Amniotic epithelial cell (primary cell): ENCODE measurements at regions not wholly inside any gene's neighbourhood (a gene's known extent, or its start where the extent isn't known, plus 50 kb on each side); places are given as distances from the start of the nearest gene placed in this dataset.

Experiments used
- DNase-seq: peaks from one replicate; pipeline ENCODE4 v3.0.0-alpha.2; 2010; ENCODE audit warnings: low read depth

- DNase-seq, result no peak
Observed at GRCh38 chr7:124692425-124692824, 73.2 kb downstream of the GPR37 start.

GRCh38 chr7:124690840-124691239 lies 74.8 kb downstream of the GPR37 start:
- DNase-seq, result no peak

GRCh38 chr7:124689931-124690330 lies 75.7 kb downstream of the GPR37 start:
- DNase-seq, result no peak

DNA sequence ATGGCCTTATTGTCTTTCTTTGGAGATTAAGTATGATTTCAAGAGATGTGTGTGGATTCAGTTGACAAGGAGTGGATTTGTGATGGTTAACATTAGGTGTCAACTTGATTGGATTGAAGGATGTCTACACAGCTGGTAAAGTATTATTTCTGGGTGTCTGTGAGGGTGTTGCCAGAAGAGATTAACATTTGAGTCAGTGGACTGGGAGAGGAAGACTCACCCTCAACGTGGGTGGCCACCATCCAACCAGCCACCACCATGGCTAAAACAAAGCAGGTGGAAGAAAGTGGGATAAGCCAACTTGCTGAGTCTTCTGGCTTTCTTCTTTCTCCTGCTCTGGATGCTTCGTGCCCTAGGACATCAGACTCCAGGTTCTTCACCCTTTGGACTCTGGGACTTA lies 76.1 kb downstream of the GPR37 start:
- DNase-seq, result no peak

GRCh38 chr7:124688991-124689390 lies 76.6 kb downstream of the GPR37 start:
- no peak for DNase-seq

DNA sequence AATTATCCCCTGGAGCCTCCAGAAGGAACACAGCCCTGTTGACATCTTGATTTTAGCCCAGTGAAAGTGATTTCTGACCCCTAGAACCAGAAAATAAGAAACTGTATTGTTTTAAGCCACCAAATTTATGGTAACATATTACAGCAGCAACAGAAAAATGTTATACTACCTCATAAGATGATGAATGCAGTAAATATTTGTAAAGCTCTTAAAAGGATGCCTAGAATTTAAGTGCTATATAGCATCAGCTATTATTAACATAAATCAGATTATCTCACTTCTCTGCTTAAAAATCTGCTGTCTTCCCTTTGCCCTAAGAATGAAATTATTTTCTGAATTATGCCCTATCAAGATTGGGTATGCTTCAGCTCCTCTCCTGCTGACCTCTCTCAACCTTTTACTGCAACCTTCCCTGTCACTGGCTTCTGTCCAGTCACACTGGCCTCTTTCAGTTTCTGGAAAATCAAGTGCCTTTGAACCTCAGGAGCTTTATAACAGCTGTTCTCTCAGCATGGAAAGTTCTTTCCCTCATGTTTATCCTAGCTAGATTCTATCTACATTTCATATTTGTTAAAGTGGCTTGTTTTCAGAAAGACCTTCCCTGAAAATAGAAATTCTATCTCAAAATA lies 78.9 kb downstream of the GPR37 start:
- no peak for DNase-seq

DNA sequence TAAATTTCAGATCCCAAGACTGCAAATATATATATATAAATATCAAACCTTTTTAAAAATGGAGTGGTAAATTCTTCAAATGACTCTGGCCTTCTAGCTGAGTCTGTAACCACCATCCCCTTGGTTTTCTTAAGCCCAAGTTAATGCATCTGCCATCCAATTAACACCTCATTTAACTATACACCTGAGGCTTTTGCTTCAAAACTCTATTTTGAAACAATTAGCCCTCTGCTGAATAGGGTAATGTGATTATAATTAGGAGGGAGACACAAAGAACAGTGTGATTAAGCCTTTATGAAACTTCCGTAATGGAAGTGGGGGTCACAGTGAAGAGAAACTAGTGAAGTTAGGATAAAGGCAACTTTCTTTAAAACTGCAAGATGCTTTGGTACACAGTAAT lies 83.6 kb downstream of the GPR37 start:
- no peak for DNase-seq

- DNase-seq, result no peak
Observed at GRCh38 chr7:124680304-124680703, 85.3 kb downstream of the GPR37 start.

GRCh38 chr7:124679586-124680225 lies 85.9 kb downstream of the GPR37 start:
- no peak for DNase-seq

GRCh38 chr7:124679146-124679545 lies 86.4 kb downstream of the GPR37 start:
- no peak for DNase-seq

DNA sequence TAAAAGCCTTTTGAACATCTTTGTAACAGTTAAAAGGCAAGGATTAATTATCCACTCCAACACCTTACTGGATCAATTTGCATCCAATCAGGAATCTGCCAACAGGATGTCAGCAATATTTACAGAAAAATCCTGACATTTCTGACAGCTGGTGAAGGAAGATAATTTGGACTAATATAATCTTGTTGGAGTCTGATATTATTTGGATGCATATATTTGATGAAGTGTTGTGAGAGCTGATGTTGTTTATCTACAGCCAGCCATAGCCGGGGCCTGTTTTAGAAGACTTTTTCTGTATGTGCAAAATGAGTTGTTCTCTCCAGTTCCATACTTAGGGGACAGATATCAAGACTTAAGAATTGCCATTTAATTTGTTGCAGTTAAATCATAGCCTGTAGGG lies 91.1 kb downstream of the GPR37 start:
- DNase-seq, result no peak

- no peak for DNase-seq
Observed at GRCh38 chr7:124672011-124672410, 93.6 kb downstream of the GPR37 start.

GRCh38 chr7:124667312-124668153 lies 98.1 kb downstream of the GPR37 start:
- DNase-seq, result peak; percentile 6

DNA sequence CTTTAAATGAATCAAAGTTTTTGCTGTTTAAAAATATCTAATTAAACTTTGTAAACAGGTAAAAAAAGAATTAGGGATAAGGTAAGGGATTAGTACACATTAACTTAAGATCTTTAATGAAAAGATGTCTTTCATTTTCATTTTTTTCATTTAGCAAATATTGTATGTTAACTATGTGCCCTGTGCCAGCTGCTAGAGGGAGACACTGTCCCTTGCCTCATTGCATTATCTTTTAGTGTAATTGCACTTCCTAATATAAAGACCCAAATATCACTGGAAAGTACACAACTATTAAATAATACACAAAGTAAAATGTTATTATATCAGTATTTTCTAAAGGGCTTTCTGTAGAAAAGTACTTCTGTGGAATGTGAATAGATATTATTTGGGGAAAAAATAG lies 102.7 kb downstream of the GPR37 start:
- no peak for DNase-seq

GRCh38 chr7:124662372-124662771 lies 103.2 kb downstream of the GPR37 start:
- DNase-seq, result no peak

DNA sequence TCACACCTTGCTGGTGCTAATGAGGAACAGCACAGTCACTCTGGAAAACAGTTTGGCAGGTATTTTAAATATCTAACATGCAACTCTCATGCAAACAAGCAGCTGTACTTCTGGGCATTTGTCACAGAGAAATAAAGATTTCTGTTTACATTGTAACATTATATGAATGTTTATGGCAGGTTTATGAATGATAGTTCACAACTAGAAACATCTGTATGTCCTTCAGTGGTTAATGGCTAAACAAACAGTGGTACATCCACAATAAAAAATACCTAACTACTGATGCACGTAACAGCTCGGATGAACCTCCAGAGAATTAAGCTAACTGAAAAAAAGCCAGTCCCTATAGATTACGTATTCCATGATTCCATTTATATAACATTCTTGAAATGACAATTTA lies 109.6 kb downstream of the GPR37 start:
- DNase-seq, result no peak

DNA sequence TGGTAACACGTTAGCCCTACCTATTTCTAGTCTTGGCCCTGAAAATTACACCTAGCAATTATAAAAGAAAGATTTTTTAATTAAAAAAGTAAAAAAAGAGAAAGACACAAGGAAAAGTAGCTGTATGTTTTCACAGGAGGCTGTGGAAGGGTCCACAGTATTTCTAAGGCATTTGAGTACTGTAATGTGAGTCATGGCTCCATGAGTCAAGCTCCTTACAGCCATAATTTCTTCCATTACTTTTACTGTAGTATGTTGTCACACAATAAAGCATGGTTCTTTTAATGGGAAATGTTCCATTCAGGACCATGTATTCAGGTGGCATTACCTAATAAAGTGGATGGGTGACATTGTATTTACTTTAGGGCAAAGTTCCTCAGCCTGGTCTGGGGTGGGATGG lies 113.4 kb downstream of the GPR37 start:
- DNase-seq, result peak; percentile 7

DNA sequence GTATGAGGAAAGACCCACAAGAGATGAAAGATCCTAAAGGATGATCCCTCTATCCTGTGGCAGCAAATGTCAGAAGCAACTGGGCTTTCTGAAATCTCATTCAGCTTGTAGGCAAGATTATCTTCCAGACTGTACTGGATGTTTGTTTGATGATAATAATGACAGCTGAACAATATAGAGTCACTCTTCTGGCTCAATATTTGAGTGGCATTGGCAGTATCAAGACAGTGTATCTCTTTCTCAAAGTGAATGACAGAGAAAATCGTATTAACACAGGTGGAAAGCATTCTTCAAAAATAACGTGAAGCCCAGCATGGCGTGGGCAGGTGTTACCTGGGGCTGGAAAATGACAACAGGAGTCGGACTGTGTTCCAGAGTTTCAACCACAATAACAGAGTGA lies 114.5 kb downstream of the GPR37 start:
- no peak for DNase-seq

DNA sequence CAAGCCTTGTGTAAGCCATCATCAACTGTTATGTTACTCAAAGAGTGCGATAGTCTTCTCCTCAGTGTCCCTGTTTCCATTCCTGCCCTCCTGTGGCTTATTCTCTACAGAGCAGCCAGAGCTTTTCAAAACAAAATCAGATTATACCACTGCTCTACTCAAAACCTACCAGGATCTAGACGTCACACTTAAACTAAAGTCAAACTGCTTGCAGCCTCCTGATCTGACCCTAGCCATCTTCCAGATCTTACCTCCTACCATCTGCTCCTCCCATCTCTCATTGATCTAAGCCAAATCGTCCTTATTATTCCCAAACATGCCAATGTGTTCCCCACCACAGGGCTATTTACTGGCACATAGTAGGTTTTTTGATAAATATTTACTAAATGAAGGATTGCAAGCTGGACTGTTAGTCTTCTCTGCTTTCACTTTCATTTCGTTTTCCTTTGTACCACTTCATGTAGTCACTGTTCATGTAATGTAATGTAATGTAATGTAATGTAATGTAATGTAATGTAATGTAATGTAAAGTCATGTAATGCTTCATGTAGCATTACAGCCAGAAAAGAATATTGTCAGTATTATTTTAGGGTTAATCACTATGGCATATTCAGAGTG lies 116.1 kb downstream of the GPR37 start:
- DNase-seq, result no peak

DNA sequence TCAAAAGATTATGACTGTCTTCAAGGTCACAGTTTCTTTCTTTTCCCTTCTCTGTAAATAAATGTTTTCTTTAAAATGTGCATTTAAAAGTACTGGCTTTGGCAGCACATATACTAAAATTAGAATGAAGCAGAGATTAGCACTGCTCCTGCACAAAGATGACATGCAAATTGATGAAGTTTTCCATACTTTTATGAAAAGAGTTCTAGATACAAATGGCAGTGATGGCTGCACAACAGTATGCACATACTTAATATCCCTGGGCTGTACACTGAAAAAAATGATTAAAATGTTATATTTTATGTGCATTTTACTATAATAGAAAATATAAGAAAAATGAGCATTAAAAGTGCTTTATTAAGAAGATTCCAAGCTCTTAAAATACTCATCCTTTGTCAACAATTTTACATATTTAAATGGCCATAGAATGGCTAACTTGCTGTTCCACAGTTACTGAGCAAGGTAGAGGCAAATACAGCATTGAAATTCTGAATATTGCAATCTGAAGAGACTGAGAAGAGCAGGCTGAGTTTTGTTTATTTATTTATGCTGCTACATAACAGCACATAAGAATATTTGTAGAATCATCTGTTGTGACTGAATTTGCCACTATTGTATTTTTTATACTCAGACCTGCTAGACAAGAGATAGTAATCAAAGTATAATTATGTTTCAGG lies 117.8 kb downstream of the GPR37 start:
- DNase-seq, result no peak

GRCh38 chr7:124645704-124646103 lies 119.9 kb downstream of the GPR37 start:
- DNase-seq, result no peak

- DNase-seq, result no peak
Observed at GRCh38 chr7:124643311-124643811, 122.2 kb downstream of the GPR37 start.
